ENCODE measurements at regions not wholly inside any gene's neighbourhood (a gene's known extent, or its start where the extent isn't known, plus 50 kb on each side); places are given as distances from the start of the nearest gene placed in this dataset.

DNA sequence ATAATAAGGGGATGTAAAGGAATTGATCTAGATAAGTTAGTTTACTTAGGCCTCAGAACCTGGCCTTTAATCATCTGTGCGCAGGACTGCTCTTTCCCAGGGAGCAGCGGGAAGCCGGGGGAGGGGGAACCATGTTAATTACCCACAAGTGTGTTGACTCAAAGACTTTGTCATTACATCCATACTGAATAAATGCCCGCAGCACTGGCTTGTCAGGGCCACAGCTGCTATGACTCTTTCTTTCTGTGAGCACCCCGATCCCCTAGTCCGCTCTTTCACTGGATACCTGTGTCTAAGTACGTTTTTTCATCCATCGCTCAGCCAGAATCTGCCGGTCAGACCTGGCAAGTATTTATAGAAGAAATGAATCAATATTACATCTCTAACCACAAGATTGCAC is 249.3 kb upstream of the DMRT1 start:
- no peak for TF ChIP-seq ZNF274 (IDR thresholded peaks at IDR 0.05; ENCODE audit: low read length)
- no peak for TF ChIP-seq ZNF274 (tag by site-specific recombination; IDR thresholded peaks at IDR 0.05; ENCODE audit: borderline replicate concordance)
- no peak for TF ChIP-seq ZNF138 (tag by site-specific recombination; IDR thresholded peaks at IDR 0.05; ENCODE audit: borderline replicate concordance)
- TF ChIP-seq, protein P1, sequence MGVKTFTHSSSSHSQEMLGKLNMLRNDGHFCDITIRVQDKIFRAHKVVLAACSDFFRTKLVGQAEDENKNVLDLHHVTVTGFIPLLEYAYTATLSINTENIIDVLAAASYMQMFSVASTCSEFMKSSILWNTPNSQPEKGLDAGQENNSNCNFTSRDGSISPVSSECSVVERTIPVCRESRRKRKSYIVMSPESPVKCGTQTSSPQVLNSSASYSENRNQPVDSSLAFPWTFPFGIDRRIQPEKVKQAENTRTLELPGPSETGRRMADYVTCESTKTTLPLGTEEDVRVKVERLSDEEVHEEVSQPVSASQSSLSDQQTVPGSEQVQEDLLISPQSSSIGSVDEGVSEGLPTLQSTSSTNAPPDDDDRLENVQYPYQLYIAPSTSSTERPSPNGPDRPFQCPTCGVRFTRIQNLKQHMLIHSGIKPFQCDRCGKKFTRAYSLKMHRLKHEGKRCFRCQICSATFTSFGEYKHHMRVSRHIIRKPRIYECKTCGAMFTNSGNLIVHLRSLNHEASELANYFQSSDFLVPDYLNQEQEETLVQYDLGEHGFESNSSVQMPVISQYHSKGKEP (tag by site-specific recombination; IDR thresholded peaks at IDR 0.05), result no peak
- TF ChIP-seq, protein P2, sequence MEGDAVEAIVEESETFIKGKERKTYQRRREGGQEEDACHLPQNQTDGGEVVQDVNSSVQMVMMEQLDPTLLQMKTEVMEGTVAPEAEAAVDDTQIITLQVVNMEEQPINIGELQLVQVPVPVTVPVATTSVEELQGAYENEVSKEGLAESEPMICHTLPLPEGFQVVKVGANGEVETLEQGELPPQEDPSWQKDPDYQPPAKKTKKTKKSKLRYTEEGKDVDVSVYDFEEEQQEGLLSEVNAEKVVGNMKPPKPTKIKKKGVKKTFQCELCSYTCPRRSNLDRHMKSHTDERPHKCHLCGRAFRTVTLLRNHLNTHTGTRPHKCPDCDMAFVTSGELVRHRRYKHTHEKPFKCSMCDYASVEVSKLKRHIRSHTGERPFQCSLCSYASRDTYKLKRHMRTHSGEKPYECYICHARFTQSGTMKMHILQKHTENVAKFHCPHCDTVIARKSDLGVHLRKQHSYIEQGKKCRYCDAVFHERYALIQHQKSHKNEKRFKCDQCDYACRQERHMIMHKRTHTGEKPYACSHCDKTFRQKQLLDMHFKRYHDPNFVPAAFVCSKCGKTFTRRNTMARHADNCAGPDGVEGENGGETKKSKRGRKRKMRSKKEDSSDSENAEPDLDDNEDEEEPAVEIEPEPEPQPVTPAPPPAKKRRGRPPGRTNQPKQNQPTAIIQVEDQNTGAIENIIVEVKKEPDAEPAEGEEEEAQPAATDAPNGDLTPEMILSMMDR (tag by site-specific recombination; IDR thresholded peaks at IDR 0.05), result no peak
- TF ChIP-seq ZNF184 (tag by site-specific recombination; IDR thresholded peaks at IDR 0.05), result no peak
- TF ChIP-seq ZNF670 (tag by site-specific recombination; IDR thresholded peaks at IDR 0.05; ENCODE audit: low read depth), result no peak
- TF ChIP-seq ZNF610 (tag by site-specific recombination; IDR thresholded peaks at IDR 0.05; ENCODE audit: borderline replicate concordance), result no peak

Measured in HEK293 (cell line).